SH-SY5Y (cell line): ENCODE measurements at regions not wholly inside any gene's neighbourhood (a gene's known extent, or its start where the extent isn't known, plus 50 kb on each side); places are given as distances from the start of the nearest gene placed in this dataset.

ENCODE experiments used
- GATA2 ChIP-seq: IDR thresholded peaks from 2 replicates; pipeline ENCODE4 v1.6.1; 2011; ENCODE audit warnings: mild to moderate bottlenecking, low read depth, low read length
- GATA3 ChIP-seq: IDR thresholded peaks from 2 replicates; pipeline ENCODE4 v1.6.1; 2011; ENCODE audit warnings: low read depth, mild to moderate bottlenecking, low read length, moderate library complexity

- no peak for TF ChIP-seq GATA3
- no peak for TF ChIP-seq GATA2
Observed at GRCh38 chrX:9087271-9088040, 53.5 kb upstream of the FAM9B start.

- TF ChIP-seq GATA2 (no peak), GATA3 (no peak)
Observed at GRCh38 chrX:9088896-9089295, 55.0 kb upstream of the FAM9B start.

- no peak for TF ChIP-seq GATA2
- no peak for TF ChIP-seq GATA3
Observed at GRCh38 chrX:9090766-9091165, 56.8 kb upstream of the FAM9B start.

- TF ChIP-seq GATA2: no peak
- TF ChIP-seq GATA3: no peak
Observed at GRCh38 chrX:9091258-9091657, 57.3 kb upstream of the FAM9B start.

DNA sequence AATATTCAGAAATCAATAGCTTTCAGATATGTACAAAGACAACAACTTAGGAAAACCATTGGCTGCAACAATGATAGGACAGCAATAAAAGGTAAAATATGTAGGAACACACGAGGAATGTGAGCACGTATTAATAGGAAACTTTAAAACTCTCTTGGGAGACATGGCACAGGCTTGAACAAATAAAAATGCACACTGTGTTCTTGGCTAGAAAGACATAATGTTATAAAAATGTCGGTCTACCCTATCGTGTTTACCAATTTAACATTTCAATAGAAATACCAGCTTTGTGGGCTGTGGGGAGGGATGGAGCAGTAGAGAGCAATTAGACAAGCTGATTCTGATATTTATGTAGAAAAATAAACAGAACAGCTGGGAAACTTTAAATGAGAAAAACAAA is 69.0 kb upstream of the FAM9B start:
- no peak for TF ChIP-seq GATA3
- no peak for TF ChIP-seq GATA2

DNA sequence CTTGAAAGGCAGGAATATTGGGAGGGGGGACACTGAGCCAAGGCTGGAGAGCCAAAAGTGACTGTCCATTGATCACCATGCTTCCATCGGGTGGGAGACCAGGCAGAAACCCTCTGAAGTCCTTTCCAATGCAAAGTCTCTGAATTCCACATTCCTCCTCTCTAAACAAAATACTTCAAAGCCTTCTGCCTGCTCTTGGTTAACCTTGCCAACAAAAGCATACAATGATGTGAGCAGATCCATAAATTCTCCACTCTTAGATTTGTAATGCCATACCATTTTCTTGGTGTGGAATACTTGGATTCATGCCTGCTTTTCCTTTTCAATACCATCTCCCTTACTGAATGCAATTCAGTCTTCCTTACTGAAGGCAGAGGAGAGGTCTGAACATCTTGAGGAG is 74.1 kb upstream of the FAM9B start:
- TF ChIP-seq GATA3 (no peak), GATA2 (no peak)

DNA sequence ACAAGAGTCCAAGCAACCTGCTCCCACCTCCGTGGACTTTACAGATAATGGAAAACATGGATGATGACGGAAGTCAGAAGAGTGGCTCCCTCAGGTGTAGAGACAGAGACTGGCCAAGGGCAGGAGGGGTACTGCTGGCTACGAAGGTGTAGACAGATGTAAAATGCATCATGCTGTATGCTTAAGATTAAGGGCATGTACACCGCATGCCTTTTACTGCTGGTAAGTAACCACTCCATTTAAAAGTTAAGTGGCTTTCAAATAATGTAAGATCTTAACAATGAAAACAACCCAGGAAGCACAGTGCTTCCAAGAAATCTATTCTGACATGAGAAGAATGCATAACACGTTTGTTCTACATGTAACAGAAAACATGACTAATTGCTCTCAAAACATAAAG is 76.9 kb upstream of the FAM9B start:
- no peak for TF ChIP-seq GATA3
- no peak for TF ChIP-seq GATA2

DNA sequence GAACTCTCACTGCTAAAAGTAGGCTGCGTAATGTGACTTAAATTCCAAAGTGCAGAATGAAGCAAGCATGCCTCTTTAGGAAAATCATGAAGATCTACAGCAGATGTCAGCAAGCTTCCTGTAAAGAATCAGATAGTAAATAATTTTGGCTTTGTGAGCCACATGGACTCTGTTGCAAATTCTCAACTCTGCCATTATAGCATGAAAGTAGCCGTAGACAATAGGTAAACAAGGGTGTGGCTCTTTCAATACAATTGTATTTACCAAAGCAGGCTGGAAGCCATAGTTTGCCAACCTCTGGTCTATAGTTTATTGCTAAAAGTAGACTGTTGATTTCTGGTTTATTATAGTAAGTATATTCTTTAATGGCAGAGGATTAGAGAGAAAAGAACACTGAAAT is 80.3 kb upstream of the FAM9B start:
- TF ChIP-seq GATA3: no peak
- no peak for TF ChIP-seq GATA2

- no peak for TF ChIP-seq GATA2
- TF ChIP-seq GATA3: no peak
Observed at GRCh38 chrX:9117851-9118250, 83.9 kb upstream of the FAM9B start.

DNA sequence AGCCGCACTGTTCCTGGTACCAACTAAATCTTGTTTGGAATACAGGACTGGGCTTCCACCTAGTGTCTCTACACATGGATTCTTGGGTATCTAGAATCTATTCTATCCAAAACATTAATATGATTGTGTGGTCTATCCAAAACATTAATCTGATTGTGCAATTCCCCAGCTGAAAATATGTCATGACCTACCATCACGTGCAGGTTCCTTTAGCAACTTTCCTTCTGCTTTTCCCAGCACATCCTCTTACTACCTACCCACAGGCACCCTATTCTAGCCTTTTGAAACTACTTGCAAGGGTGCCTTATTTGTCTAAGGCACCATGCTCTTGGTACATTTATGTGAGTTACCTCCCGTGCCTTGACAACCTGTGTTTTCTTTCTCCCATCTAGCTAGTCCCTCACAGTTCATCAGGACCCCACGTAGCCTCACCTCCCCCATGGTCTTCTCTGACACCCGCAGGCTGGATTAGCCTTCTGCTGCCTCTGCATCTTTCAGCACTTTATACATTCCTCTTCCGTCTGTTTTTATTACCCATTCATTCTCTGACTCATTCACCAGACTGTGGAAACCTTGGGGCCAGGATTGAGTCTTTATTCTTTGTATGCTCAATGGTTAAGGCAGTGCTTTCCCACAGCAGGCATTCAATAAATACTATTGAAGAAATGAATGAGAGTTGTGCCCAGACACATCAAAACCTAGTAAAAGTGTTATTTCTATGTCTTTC is 88.8 kb upstream of the FAM9B start:
- no peak for TF ChIP-seq GATA2
- no peak for TF ChIP-seq GATA3

DNA sequence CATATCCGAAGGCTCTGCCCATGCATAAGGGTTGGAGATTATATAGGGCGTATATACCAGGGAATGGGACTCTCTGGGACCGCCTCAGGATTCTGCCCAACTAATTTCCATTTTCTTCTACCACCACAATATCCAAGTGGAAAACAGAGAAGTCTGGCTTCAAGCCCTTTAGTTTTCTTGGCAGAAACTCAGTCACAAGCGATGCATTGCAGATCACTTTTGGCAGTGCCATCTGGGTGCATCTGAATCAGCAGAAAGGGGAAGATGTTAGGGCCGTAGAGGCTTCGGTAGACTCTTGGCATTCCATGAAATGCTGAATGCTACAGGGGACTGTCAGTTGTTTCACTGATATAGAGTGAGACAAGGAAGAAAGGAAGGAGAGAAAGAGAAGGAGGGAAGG is 94.1 kb upstream of the FAM9B start:
- TF ChIP-seq GATA2 (no peak), GATA3 (no peak)

GRCh38 chrX:9130031-9130430 is 96.1 kb upstream of the FAM9B start:
- no peak for TF ChIP-seq GATA2
- TF ChIP-seq GATA3: no peak

DNA sequence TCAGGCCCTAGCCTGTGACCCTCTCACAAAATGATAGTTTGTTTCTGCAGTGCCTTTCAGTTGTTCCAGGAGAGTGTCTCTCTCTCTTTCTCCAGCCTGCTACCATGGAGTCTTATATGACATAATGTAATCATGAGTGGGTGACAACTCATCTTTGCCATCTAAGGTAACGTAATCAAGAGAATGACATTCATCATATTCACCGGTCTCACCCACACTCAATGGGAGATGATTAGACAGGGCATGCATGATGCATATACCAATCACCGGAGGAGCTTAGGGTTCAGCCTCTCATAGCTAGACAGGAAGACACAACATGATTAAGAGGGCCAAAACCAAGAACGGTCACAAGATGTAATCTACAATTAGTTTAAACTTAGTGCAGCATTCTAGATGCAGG is 97.1 kb upstream of the FAM9B start:
- no peak for TF ChIP-seq GATA3
- no peak for TF ChIP-seq GATA2

- TF ChIP-seq GATA3: no peak
- no peak for TF ChIP-seq GATA2
Observed at GRCh38 chrX:9132036-9132638, 98.2 kb upstream of the FAM9B start.

GRCh38 chrX:9133426-9133825 is 99.5 kb upstream of the FAM9B start:
- TF ChIP-seq GATA2 (no peak), GATA3 (no peak)

DNA sequence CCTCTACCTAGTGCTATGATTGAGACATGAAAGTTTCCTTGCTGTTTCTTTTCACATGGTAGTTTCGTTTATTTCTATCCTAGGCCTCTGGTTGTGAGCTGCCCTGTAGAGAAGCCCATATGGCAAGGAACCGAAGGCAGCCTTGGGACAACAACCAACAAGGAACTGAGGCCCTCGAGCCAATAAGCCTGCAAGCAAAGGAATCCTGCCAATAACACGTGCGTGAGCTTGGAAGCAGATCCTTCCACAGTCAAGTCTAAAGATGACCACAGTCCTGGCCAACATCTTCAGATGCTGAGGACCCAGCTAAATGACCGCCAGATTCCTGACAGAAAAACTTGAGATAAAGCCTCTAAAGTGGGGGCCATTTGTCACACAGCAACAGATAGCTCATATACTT is 100.4 kb upstream of the FAM9B start:
- TF ChIP-seq GATA3 (no peak), GATA2 (no peak)
